ENCODE measurements at regions not wholly inside any gene's neighbourhood (a gene's known extent, or its start where the extent isn't known, plus 50 kb on each side); places are given as distances from the start of the nearest gene placed in this dataset.
"Not testable (repeated sequence)": the region's sequence is repeated elsewhere in the genome, so short reads cannot be mapped to it uniquely, and the experiment has no call there.

- Histone ChIP-seq H3K27ac (ENCODE audit: low read length) (no peak overlapping the region), H3K9me3 (ENCODE audit: control insufficient read depth in 1 of 2, low read length in 2 of 2) (no peaks in the 10 kb centered on the region), H3K36me3 (ENCODE audit: control insufficient read depth in 1 of 2, insufficient read depth in 2 of 2, low read length in 2 of 2) (no peaks in the 10 kb centered on the region), H3K4me3 (ENCODE audit: low read depth in 1 of 2, low read length in 2 of 2) (no peak overlapping the region), H3K27me3 (ENCODE audit: low read depth, low read length) (no peaks in the 10 kb centered on the region), H3K4me1 (ENCODE audit: control insufficient read depth in 1 of 2, insufficient read depth in 2 of 2, low read length in 2 of 2) (no peaks in the 10 kb centered on the region)
Measured at GRCh38 chr6:91198588-91199255, 611.9 kb upstream of the MAP3K7 start.

- H3K27ac ChIP-seq (ENCODE audit: low read length) = no peak overlapping the region
- H3K4me3 ChIP-seq (ENCODE audit: low read depth in 1 of 2, low read length in 2 of 2) = no peak overlapping the region
- no peaks in the 10 kb centered on the region for H3K9me3 ChIP-seq (ENCODE audit: control insufficient read depth in 1 of 2, low read length in 2 of 2)
- no peaks in the 10 kb centered on the region for H3K4me1 ChIP-seq (ENCODE audit: control insufficient read depth in 1 of 2, insufficient read depth in 2 of 2, low read length in 2 of 2)
- H3K27me3 ChIP-seq (ENCODE audit: low read depth, low read length) = no peaks in the 10 kb centered on the region
- no peaks in the 10 kb centered on the region for H3K36me3 ChIP-seq (ENCODE audit: control insufficient read depth in 1 of 2, insufficient read depth in 2 of 2, low read length in 2 of 2)
Measured at GRCh38 chr6:91196729-91197128, 609.9 kb upstream of the MAP3K7 start.

DNA sequence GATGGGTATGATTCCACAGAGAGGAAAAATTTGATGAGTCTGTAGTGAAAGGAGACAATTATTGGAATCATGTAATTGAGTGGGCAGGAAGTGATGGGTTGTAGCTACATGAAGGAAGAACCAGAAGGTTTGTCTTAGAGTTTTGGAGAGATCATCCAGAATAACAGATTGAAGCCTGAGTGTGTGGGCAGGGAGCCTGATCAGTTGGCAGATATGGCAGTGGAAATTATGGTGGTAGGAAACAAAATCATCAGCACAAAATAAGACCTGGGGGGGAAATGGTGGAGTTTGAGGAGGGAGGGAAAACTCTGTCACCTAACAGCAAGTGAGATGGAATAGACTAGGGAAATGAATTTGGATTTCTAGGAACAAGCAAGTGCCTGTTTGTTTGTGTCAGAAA lies 606.6 kb upstream of the MAP3K7 start:
- no peak overlapping the region for H3K4me3 ChIP-seq (ENCODE audit: low read depth in 1 of 2, low read length in 2 of 2)
- H3K36me3 ChIP-seq (ENCODE audit: control insufficient read depth in 1 of 2, insufficient read depth in 2 of 2, low read length in 2 of 2) = no peaks in the 10 kb centered on the region
- H3K27ac ChIP-seq (ENCODE audit: low read length) = no peak overlapping the region
- no peaks in the 10 kb centered on the region for H3K4me1 ChIP-seq (ENCODE audit: control insufficient read depth in 1 of 2, insufficient read depth in 2 of 2, low read length in 2 of 2)
- no peaks in the 10 kb centered on the region for H3K27me3 ChIP-seq (ENCODE audit: low read depth, low read length)
- H3K9me3 ChIP-seq (ENCODE audit: control insufficient read depth in 1 of 2, low read length in 2 of 2) = peaks cover 0 to 4% of the 10 kb centered on the region in 2 donors

DNA sequence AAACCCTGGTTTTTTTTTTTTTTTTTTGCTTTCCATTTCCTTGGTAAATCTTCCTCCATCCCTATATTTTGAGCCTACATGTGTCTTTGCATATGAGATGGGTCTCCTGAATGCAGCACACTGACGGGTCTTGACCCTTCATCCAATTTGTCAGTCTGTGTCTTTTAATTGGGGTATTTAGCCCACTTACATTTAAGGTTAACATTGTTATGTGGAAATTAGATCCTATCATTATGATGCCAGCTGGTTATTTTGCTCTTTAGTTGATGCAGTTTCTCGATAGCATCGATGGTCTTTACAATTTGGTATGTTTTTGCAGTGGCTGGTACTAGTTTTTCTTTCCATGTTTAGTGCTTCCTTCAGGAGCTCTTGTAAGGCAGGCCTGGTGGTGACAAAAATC lies 603.2 kb upstream of the MAP3K7 start:
- H3K4me3 ChIP-seq (ENCODE audit: low read depth in 1 of 2, low read length in 2 of 2); H3K36me3 ChIP-seq (ENCODE audit: control insufficient read depth in 1 of 2, insufficient read depth in 2 of 2, low read length in 2 of 2); H3K27me3 ChIP-seq (ENCODE audit: low read depth, low read length); H3K4me1 ChIP-seq (ENCODE audit: control insufficient read depth in 1 of 2, insufficient read depth in 2 of 2, low read length in 2 of 2); H3K27ac ChIP-seq (ENCODE audit: low read length); H3K9me3 ChIP-seq (ENCODE audit: control insufficient read depth in 1 of 2, low read length in 2 of 2): not testable (repeated sequence)

- H3K36me3 ChIP-seq (ENCODE audit: control insufficient read depth in 1 of 2, insufficient read depth in 2 of 2, low read length in 2 of 2) = no peaks in the 10 kb centered on the region
- no peak overlapping the region for H3K4me3 ChIP-seq (ENCODE audit: low read depth in 1 of 2, low read length in 2 of 2)
- H3K27ac ChIP-seq (ENCODE audit: low read length) = no peak overlapping the region
- no peaks in the 10 kb centered on the region for H3K4me1 ChIP-seq (ENCODE audit: control insufficient read depth in 1 of 2, insufficient read depth in 2 of 2, low read length in 2 of 2)
- H3K27me3 ChIP-seq (ENCODE audit: low read depth, low read length) = no peaks in the 10 kb centered on the region
- peaks cover 0 to 2% of the 10 kb centered on the region in 2 donors for H3K9me3 ChIP-seq (ENCODE audit: control insufficient read depth in 1 of 2, low read length in 2 of 2)
Measured at GRCh38 chr6:91185072-91185471, 598.2 kb upstream of the MAP3K7 start.

GRCh38 chr6:91181416-91181815 lies 594.5 kb upstream of the MAP3K7 start:
- Histone ChIP-seq H3K4me3 (ENCODE audit: low read depth in 1 of 2, low read length in 2 of 2) (no peak overlapping the region), H3K27ac (ENCODE audit: low read length) (no peak overlapping the region), H3K36me3 (ENCODE audit: control insufficient read depth in 1 of 2, insufficient read depth in 2 of 2, low read length in 2 of 2) (no peaks in the 10 kb centered on the region), H3K27me3 (ENCODE audit: low read depth, low read length) (no peaks in the 10 kb centered on the region), H3K4me1 (ENCODE audit: control insufficient read depth in 1 of 2, insufficient read depth in 2 of 2, low read length in 2 of 2) (no peaks in the 10 kb centered on the region), H3K9me3 (ENCODE audit: control insufficient read depth in 1 of 2, low read length in 2 of 2) (peaks cover 0 to 2% of the 10 kb centered on the region in 2 donors)

DNA sequence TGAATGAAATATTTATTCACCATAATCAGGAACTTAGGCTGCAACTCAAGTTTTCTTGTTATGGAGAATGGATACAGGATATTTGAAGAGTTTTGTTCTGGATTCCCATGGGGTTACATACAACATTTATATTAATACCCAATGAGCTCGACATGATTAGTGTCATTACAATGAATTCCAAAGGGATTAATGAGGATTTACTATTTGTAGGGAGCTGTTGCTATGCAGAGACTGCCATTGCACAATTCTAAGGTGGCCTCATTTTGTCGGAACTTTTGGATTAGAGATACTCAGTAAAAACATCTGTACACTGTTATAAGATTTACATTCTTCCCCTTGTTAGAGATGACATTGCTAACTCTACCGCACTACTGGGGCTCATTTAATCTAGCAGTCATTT lies 586.8 kb upstream of the MAP3K7 start:
- Histone ChIP-seq H3K27ac (ENCODE audit: low read length) (no peak overlapping the region), H3K9me3 (ENCODE audit: control insufficient read depth in 1 of 2, low read length in 2 of 2) (no peaks in the 10 kb centered on the region), H3K4me3 (ENCODE audit: low read depth in 1 of 2, low read length in 2 of 2) (no peak overlapping the region), H3K36me3 (ENCODE audit: control insufficient read depth in 1 of 2, insufficient read depth in 2 of 2, low read length in 2 of 2) (no peaks in the 10 kb centered on the region), H3K27me3 (ENCODE audit: low read depth, low read length) (no peaks in the 10 kb centered on the region), H3K4me1 (ENCODE audit: control insufficient read depth in 1 of 2, insufficient read depth in 2 of 2, low read length in 2 of 2) (no peaks in the 10 kb centered on the region)

DNA sequence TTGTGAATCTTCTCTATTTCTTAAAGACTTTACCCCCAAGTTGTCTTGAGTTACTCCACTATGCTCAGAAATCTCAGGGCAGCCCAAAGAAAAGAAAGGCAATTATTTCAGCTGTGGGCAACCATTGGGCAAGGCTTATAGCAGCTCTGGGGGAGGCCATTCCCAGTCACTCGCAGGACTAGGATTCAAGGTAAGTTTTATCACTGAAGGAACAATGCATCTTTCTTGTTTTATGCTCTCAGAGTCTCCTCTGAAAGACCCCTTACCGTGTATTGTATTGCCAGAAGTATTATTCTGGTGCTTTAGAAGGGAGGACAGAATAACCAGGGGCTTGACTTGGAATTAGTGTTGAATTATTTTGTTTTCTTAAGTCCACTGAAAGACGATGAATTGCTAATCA lies 586.3 kb upstream of the MAP3K7 start:
- Histone ChIP-seq H3K27me3 (ENCODE audit: low read depth, low read length) (no peaks in the 10 kb centered on the region), H3K4me3 (ENCODE audit: low read depth in 1 of 2, low read length in 2 of 2) (no peak overlapping the region), H3K4me1 (ENCODE audit: control insufficient read depth in 1 of 2, insufficient read depth in 2 of 2, low read length in 2 of 2) (no peaks in the 10 kb centered on the region), H3K9me3 (ENCODE audit: control insufficient read depth in 1 of 2, low read length in 2 of 2) (no peaks in the 10 kb centered on the region), H3K36me3 (ENCODE audit: control insufficient read depth in 1 of 2, insufficient read depth in 2 of 2, low read length in 2 of 2) (no peaks in the 10 kb centered on the region), H3K27ac (ENCODE audit: low read length) (no peak overlapping the region)

DNA sequence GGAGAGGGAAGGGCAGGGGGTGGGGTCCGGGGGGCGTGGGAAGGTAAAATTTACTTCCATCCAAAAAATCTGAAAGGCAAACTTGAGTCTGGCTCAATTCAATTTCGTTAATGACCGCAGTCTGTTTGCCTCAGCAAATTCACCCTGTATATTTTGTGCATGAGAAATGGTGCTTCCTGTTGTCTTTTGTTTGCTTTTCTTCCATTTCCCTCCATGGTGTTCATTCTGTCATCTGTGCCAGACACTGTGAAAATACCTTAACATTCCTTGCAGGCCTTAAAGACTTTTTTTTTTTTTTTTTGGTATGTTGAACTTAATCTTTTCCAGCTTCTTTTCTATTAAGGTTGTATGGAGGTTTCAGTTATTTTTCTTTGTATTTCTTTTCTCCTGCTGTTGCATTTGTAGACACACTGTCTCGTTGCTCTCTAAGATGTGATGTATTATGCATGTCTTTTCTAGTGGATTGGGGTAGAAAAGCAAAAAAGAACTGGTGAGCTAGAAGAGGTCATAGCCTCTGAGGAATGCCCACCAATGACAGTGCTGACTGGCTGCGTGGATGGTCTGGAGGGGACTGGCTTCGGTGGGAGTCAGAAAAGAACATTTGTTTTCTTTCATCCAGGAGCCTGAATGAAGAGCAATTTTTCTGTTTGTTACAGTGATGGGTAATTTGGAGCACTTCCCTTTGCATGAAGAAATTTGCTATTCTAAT lies 585.0 kb upstream of the MAP3K7 start:
- Histone ChIP-seq H3K4me3 (ENCODE audit: low read depth in 1 of 2, low read length in 2 of 2) (no peak overlapping the region), H3K36me3 (ENCODE audit: control insufficient read depth in 1 of 2, insufficient read depth in 2 of 2, low read length in 2 of 2) (no peaks in the 10 kb centered on the region), H3K4me1 (ENCODE audit: control insufficient read depth in 1 of 2, insufficient read depth in 2 of 2, low read length in 2 of 2) (no peaks in the 10 kb centered on the region), H3K27me3 (ENCODE audit: low read depth, low read length) (no peaks in the 10 kb centered on the region), H3K27ac (ENCODE audit: low read length) (no peak overlapping the region), H3K9me3 (ENCODE audit: control insufficient read depth in 1 of 2, low read length in 2 of 2) (no peaks in the 10 kb centered on the region)

GRCh38 chr6:91167846-91168245 lies 581.0 kb upstream of the MAP3K7 start:
- Histone ChIP-seq H3K4me3 (ENCODE audit: low read depth in 1 of 2, low read length in 2 of 2) (no peak overlapping the region), H3K9me3 (ENCODE audit: control insufficient read depth in 1 of 2, low read length in 2 of 2) (no peaks in the 10 kb centered on the region), H3K4me1 (ENCODE audit: control insufficient read depth in 1 of 2, insufficient read depth in 2 of 2, low read length in 2 of 2) (no peaks in the 10 kb centered on the region), H3K36me3 (ENCODE audit: control insufficient read depth in 1 of 2, insufficient read depth in 2 of 2, low read length in 2 of 2) (no peaks in the 10 kb centered on the region), H3K27me3 (ENCODE audit: low read depth, low read length) (no peaks in the 10 kb centered on the region), H3K27ac (ENCODE audit: low read length) (no peak overlapping the region)

DNA sequence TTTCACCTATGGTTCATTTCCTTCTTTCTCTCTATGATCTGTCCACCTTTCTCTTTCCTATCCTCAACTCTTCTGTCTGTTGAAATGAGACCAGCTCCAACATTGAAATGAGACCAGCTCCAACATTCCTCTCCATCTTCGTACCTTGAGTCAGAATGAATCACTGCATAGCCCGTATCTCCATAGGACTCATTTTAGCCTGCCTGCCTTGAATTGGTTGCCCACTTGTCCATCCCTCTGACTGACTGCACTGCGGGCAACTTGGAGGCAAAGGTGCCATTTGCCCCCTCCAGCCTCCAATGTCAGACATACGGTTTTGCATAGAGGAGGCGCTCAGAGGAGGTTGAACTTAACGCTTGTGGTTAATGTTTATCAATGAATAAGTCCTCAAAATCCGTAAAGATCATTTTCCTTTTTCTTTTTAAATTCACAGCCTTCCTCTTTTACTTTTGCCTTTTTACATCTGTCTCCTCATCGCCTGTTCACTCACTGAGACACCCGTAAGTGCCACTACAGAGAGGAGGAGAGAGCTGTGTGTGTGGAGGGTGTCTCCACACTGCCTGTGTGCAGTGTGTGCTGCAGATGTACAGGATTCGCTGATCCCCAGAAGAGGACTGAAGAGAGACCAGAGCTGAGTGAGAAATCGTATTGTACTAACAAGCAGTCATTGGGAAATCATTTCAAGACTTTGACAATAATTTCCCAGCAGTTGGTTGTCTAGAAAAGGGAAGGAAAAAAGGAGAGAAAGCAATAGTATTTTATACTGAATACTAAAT lies 579.6 kb upstream of the MAP3K7 start:
- no peaks in the 10 kb centered on the region for H3K36me3 ChIP-seq (ENCODE audit: control insufficient read depth in 1 of 2, insufficient read depth in 2 of 2, low read length in 2 of 2)
- no peaks in the 10 kb centered on the region for H3K27me3 ChIP-seq (ENCODE audit: low read depth, low read length)
- H3K9me3 ChIP-seq (ENCODE audit: control insufficient read depth in 1 of 2, low read length in 2 of 2) = no peaks in the 10 kb centered on the region
- no peaks in the 10 kb centered on the region for H3K4me1 ChIP-seq (ENCODE audit: control insufficient read depth in 1 of 2, insufficient read depth in 2 of 2, low read length in 2 of 2)
- H3K4me3 ChIP-seq (ENCODE audit: low read depth in 1 of 2, low read length in 2 of 2) = no peak overlapping the region
- H3K27ac ChIP-seq (ENCODE audit: low read length) = no peak overlapping the region

Measured in muscle layer of duodenum (tissue), 2 donors.